A673 (cell line): ENCODE measurements at regions not wholly inside any gene's neighbourhood (a gene's known extent, or its start where the extent isn't known, plus 50 kb on each side); places are given as distances from the start of the nearest gene placed in this dataset.

ENCODE experiments used
- BruUV-seq: library from RNA; stranded (reverse); fragments of 400-500 nt; replicated peaks from 2 replicates; lab custom pipeline; 2021; lab: Mats Ljungman, UMichigan
- CTCF ChIA-PET: fragments of 300-600 bp; sonication (Branson Sonifier 250); formaldehyde crosslinking; loops from one replicate; lab custom pipeline; 2022; ENCODE audit warnings: antibody characterized with exemption; lab: Charles Lee
- POLR2A ChIA-PET: fragments of 300-600 bp; sonication (Branson Sonifier 250); formaldehyde crosslinking; loops from one replicate; lab custom pipeline; 2022; ENCODE audit warnings: antibody characterized with exemption; ENCODE audit not compliant: low non-redundant PET; lab: Charles Lee
- DNase-seq: peaks from one replicate; pipeline ENCODE4 v3.0.0-alpha.2; 2015; ENCODE audit warnings: low spot score
- H3K27ac ChIP-seq: fragments of 200-600 bp; sonication (generic); 2 replicates; pipeline ENCODE4 v1.5.1; 2016; ENCODE audit warnings: mixed run types, low read depth, mild to moderate bottlenecking, mixed read lengths, antibody characterized with exemption, low read length; ENCODE audit not compliant: poor library complexity, severe bottlenecking
- H3K27me3 ChIP-seq: fragments of 200-600 bp; sonication (generic); replicated peaks from 2 replicates; pipeline ENCODE4 v1.6.1; 2017; ENCODE audit warnings: mixed run types, low read depth, mild to moderate bottlenecking, mixed read lengths, antibody characterized with exemption, low read length; ENCODE audit not compliant: insufficient read depth, poor library complexity
- H3K36me3 ChIP-seq: fragments of 200-600 bp; sonication (generic); 2 replicates; pipeline ENCODE4 v1.6.1; 2016; ENCODE audit warnings: mixed run types, mild to moderate bottlenecking, mixed read lengths, antibody characterized with exemption, low read length; ENCODE audit not compliant: insufficient read depth, poor library complexity, severe bottlenecking
- H3K4me1 ChIP-seq: fragments of 200-600 bp; sonication (generic); 2 replicates; pipeline ENCODE4 v1.6.1; 2017; ENCODE audit warnings: mixed run types, mild to moderate bottlenecking, mixed read lengths, antibody characterized with exemption, low read length; ENCODE audit not compliant: insufficient read depth, poor library complexity, severe bottlenecking
- H3K4me3 ChIP-seq: fragments of 200-600 bp; sonication (generic); 2 replicates; pipeline ENCODE4 v1.5.1; 2016; ENCODE audit warnings: low read depth, mixed run types, mild to moderate bottlenecking, mixed read lengths, low read length; ENCODE audit not compliant: poor library complexity, severe bottlenecking
- H3K9me3 ChIP-seq: fragments of 200-600 bp; sonication (generic); 2 replicates; pipeline ENCODE4 v1.6.1; 2016; ENCODE audit warnings: mixed run types, low read depth, mild to moderate bottlenecking, mixed read lengths, antibody characterized with exemption, low read length; ENCODE audit not compliant: poor library complexity, severe bottlenecking
- CTCF ChIP-seq: fragments of 300-800, 200-600 bp; sonication (generic); conservative IDR thresholded peaks from 2 replicates; pipeline ENCODE4 v1.5.1; 2017; ENCODE audit warnings: low read depth, mild to moderate bottlenecking, antibody characterized with exemption, low read length, moderate library complexity, mixed read lengths
- EZH2 ChIP-seq: fragments of 200-600 bp; sonication (generic); IDR thresholded peaks from 2 replicates; pipeline ENCODE4 v1.6.1; 2017; ENCODE audit warnings: borderline replicate concordance, low read depth, mild to moderate bottlenecking, mixed read lengths, antibody characterized with exemption, low read length; ENCODE audit not compliant: poor library complexity, severe bottlenecking
- intact Hi-C: fragments of 100-400 bp; cut with micrococcal nuclease; formaldehyde crosslinking; loops from one replicate; pipeline ENCODE4 v1.10.0; 2022; ENCODE audit not compliant: unreplicated experiment

GRCh38 chr2:220648628-220649027, 923.5 kb downstream of the EPHA4 start:
- no peak for TF ChIP-seq EZH2
- no peak for TF ChIP-seq CTCF
- Histone ChIP-seq H3K27ac (no peak overlapping the region), H3K9me3 (no peaks in the 10 kb centered on the region), H3K27me3 (no peaks in the 10 kb centered on the region), H3K4me1 (peaks cover 13% of the 10 kb centered on the region), H3K36me3 (no peaks in the 10 kb centered on the region), H3K4me3 (no peak overlapping the region)
- intact Hi-C loops, result no loop called here
- POLR2A ChIA-PET, result no interaction called here
- CTCF ChIA-PET, result no interaction called here
- DNase-seq, result no peak
- no TSS peak for BruUV-seq

GRCh38 chr2:220653776-220654175, 918.3 kb downstream of the EPHA4 start:
- H3K27ac ChIP-seq, result no peak overlapping the region
- no peak overlapping the region for H3K4me3 ChIP-seq
- H3K4me1 ChIP-seq, result no peaks in the 10 kb centered on the region
- TF ChIP-seq EZH2 (no peak), CTCF (no peak)
- CTCF ChIA-PET, result no interaction called here
- no TSS peak for BruUV-seq
- H3K9me3 ChIP-seq, result no peaks in the 10 kb centered on the region
- intact Hi-C loops, result no loop called here
- no peak for DNase-seq
- H3K27me3 ChIP-seq, result no peaks in the 10 kb centered on the region
- POLR2A ChIA-PET, result no interaction called here
- no peaks in the 10 kb centered on the region for H3K36me3 ChIP-seq

- DNase-seq, result no peak
- H3K27ac ChIP-seq, result no peak overlapping the region
- H3K9me3 ChIP-seq, result no peaks in the 10 kb centered on the region
- no peaks in the 10 kb centered on the region for H3K36me3 ChIP-seq
- H3K27me3 ChIP-seq, result no peaks in the 10 kb centered on the region
- H3K4me1 ChIP-seq, result no peaks in the 10 kb centered on the region
- TF ChIP-seq EZH2 (no peak), CTCF (no peak)
- intact Hi-C loops, result no loop called here
- CTCF ChIA-PET, result no interaction called here
- H3K4me3 ChIP-seq, result no peak overlapping the region
- no TSS peak for BruUV-seq
- POLR2A ChIA-PET, result no interaction called here
Observed at GRCh38 chr2:220654322-220654721, 917.8 kb downstream of the EPHA4 start.
